GM18520 (cell line): ENCODE measurements at regions not wholly inside any gene's neighbourhood (a gene's known extent, or its start where the extent isn't known, plus 50 kb on each side); places are given as distances from the start of the nearest gene placed in this dataset.

Source experiments
- ATAC-seq: cut with Tn5 transposase; IDR thresholded peaks from one replicate; pipeline ENCODE4 v1.9.1; 2021; ENCODE audit not compliant: unreplicated experiment

DNA sequence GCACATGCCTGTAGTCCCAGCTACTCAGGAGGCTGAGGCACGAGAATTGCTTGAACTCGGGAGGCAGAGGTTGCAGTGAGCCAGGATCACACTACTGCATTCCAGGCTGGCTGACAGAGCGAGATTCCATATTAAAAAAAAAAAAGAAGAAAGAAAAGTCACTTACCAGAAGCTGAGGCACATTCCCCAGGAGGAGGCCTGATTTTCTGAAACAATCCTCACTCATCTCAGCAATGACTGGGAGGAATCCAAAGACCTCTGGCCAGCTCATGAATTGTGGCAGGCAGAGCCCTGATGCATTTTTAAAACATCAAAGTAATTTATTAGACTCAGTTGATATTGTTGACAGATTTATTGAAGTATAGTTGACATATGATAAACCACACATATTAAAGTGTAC lies 206.3 kb downstream of the FOXO1 start:
- ATAC-seq: no peak

DNA sequence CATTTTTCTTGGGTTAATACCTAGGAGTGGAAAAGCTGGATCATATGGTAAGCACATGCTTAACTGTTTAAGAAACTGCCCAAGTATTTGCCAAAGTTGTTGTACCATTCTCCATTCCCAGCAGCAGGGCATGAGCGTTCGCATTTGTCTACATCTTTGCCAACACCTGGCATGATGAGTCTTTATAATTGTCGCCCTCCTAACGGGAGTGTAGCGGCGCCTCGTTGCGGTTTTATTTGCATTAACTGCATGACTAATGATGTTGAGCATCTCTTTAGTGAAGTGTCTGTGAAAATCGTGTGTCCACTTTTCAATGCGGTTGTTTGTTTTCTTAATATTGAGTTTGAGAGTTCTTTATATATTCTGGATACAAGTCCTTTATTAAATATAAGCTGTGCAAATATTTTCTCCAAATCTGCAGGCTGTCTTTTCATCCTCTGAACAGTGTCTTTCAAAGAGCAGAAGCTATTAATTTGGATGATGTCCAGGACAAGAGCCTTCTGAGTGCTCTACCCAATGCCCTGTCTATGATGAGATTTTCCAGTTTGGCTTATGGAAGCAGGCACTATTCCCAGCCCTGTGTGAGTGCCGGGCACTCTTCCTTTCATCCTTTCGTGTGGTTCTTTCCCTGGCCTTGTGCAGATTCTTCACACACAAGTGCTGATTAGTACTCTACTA lies 202.0 kb downstream of the FOXO1 start:
- ATAC-seq: no peak

DNA sequence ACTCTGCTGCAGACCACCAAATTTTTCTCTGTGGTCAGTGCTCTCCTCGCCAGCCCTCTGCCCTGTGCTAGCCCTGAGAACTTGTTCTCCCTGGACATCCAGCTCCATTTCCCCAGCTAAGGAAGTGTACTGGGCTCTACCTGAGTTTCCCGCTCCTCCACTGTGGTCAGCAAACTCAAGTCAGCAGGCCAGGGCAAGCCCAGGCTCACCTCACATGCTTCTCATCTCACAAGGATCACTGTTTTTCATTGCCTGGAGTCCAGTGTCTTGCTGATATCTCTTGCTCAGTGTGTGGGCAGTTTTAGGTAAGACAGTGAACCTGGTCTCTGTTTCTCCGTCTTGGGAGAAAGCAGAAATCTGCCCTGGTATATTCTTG lies 201.4 kb downstream of the FOXO1 start:
- no peak for ATAC-seq

DNA sequence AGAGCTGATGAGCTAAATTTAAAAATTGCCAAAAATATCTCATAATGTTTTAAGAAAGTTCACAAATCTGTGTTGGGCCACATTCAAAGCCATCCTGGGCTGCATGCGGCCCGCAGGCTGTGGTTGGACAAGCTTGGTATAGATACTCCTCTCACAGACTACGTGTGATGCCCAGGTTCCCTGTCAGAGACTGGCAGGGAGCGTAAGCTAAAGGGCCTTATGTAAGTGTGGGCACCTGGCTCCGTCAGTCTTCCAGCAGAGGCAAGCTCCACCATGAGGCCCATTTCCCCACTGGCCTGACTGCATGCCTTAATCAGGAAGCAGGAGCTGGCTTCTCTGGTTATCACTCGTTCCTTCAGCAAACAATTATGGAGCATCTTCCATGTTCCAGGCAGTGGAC lies 200.2 kb downstream of the FOXO1 start:
- no peak for ATAC-seq

DNA sequence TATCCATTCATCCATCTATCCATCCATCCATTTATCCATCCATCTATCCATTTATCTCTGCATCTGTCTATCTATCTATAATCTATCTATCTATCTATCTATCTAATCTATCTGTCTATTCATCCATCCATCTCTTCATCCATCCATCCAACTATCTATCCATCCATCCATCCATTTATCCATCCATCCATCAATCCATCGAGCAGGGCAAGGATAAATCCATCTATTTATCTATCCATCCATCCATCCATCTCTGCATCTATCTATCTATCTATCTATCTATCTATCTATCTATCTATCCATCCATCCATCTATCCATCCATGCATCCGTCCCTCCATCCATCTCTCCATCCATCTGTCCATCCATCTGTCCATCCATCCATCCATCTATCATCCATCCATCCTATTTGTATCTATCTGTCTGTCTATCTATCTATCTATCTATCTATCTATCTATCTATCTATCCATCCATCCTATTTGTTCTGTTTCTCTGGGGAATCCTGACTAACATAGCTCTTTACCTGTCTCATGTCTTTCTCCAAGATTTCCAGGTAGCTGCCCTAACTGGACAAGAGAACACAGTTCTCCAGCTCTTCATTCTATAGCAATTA lies 198.1 kb downstream of the FOXO1 start:
- ATAC-seq: no peak

DNA sequence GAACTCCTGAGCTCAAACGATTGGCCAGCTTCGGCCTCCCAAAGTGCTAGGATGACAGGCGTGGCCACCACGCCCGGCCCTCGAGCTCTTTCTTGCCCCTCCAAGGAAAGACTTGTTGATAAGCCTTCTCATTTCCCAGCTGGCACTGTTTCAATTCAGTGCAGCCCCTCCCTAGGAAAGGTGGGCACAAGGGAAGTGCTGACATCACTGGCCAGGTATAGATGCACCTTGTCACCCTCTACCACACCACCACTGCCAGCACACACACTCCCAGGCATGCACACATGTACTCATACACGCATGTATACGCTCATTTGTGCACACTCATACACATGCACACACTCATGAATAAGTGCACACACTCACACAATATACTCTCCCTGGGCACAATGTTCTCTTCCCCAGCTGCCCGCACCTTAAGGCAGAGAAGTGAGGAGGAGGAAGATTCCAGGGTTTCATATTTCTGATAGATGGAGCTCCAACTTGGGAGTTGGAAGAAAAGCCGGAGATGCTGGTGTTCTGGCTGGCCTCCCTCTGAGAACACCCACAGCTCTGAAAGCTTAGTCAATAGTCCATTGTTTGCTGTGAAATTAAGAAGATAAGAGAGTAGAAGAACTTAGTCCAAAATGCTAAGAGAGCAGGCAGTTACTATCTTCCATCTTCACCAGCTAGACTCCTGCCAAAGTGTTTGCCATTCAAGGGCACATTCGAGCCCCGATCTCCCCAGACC lies 196.7 kb downstream of the FOXO1 start:
- no peak for ATAC-seq

- ATAC-seq: no peak
Measured at GRCh38 chr13:40470660-40471059, 195.8 kb downstream of the FOXO1 start.

- no peak for ATAC-seq
Measured at GRCh38 chr13:40471076-40471475, 195.4 kb downstream of the FOXO1 start.

GRCh38 chr13:40471911-40472310 lies 194.5 kb downstream of the FOXO1 start:
- no peak for ATAC-seq

- ATAC-seq: no peak
Measured at GRCh38 chr13:40472427-40473220, 193.8 kb downstream of the FOXO1 start.

GRCh38 chr13:40475617-40476016 lies 190.8 kb downstream of the FOXO1 start:
- no peak for ATAC-seq

- ATAC-seq: no peak
Measured at GRCh38 chr13:40476175-40476958, 190.1 kb downstream of the FOXO1 start.

DNA sequence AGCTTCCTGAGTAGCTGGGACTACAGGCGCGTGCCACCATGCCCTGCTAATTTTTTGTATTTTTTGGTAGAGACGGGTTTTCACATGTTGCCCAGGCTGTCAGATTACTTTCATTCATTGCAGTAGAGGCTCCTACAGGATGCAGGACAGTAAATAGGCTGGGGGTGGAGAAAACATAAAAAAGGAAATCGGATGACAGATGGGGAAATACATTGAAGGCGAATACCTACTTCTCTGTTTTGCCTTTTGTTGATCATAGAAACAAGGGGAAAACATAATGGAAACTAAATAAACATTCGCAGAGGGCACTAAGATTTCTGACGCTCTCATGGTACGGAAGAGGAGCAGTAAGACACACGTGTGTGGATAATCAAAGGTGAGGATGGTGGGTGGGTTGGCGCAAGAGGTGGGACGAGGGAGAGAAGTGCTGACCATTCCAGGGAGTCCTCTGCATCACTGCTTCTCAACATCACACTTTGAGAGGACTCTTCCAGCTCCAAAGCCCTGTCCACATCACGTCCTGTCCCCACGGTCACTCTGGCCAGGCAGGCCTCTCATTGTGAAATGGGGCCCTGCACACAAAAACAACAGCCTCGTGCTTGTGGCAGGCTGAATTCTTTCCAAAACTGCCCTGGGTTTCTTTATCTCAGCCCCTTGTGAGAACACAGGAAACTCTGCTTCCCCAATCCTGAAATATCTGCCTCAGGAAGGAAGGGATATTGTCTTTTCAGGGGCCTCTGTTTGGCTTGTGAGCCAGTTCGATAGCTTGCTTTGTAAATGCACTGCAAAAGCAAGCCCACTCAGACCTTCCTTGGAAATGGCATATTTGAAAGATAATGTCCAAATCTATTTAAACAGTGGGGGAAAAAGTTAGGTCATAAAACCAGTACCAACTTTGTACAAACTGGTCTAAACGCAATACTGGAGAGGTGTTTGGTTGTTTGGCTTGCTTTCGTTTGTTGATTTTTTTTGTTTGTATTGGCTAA lies 188.5 kb downstream of the FOXO1 start:
- no peak for ATAC-seq

DNA sequence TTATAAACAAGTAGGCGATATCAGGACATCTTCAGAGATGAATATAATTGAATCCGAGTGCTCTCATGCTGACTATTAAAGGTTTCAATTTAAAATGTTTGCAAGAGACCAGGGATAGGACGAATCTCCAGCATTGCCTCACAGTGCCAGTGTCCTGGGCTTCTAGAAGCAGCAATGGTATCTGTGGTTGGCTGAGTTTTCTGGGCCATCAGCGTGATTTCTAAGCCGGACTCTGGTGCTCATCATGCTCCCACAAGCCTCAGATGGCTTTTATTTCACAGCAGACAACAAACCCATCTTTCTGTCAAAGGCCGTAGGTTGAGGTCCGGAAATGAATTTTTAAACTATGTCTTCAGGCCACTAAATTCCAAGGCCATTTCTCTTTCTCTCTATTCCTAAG lies 187.7 kb downstream of the FOXO1 start:
- no peak for ATAC-seq

DNA sequence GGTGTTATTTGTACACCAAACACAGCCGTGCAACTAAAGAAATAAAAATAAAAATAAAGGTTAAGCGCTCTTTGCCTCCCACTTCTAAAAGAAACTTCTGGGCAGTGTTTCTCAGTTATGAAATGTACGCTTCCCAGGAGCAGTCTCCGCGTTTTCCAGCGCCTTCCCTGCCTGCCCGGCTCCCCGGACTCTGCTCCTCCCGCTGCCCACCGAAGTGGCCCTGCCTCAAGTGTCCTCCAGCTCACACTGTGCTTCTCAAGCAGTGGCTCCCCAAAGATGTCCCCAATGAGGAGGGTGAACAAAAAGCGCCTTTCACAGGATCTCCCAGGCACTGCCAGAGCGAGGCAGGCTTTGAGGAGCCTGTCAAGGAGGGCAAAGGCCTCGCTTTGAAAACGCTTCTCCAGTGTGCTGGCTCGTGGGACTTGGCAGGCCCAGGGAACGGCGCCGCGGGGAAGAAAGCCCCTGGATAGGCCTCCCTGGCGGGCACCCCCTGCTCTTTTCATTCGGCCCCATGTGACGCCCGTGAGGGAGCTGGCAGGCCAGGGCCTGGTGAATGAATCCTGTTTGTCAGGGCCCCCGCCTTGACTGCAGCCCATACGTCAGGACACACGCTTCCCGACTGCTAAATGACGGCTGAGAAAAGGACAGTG lies 187.1 kb downstream of the FOXO1 start:
- ATAC-seq: no peak

GRCh38 chr13:40480012-40480914 lies 186.2 kb downstream of the FOXO1 start:
- ATAC-seq: no peak

DNA sequence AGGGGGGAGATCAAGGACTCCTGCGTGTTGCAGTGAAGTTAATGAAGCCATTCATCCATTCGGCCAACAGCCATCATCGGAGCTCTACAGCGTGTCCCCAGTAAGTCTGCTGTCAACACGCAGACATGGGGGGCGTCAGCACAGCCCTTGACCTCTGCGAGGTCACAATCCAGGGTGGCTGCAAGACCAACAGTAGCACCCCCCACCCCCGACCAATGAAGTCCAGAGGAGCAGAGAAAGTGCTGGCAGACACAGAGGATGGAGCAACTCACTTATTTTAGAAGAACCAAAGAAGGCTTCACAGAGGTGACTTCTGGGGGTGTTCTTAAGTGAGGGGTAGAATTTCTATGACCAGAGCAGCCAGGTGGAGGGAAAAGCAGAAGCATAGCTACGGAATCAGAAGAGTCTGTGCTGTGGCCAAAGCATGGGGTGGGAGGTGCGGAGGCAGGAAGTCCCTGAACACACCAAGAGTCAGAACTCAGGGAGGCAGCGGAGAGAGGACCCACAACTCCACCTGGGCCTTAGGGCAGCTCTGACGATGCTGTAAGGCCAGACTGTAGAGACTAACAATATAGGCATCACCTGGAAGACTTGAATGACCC lies 185.4 kb downstream of the FOXO1 start:
- no peak for ATAC-seq

DNA sequence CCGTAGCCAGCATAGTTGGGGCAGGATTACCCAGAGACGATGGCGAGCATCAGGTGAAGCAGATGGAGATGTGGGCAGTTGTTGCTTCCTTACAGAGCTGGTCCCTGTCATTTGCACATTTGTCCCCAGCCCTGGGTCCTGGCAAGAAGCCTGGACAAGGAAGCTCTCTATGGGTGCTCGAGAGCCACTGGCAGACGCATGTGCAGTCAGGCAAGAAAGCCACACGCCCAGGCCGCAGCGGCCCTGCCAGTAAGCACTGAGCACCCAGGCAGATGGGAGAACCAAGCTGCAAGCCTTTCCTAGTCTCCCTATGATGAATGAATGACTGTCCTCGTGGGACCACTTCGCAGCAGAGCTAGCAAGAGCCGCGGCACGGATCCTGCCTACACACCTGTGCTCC lies 182.8 kb downstream of the FOXO1 start:
- ATAC-seq: no peak
